ENCODE measurements at regions not wholly inside any gene's neighbourhood (a gene's known extent, or its start where the extent isn't known, plus 50 kb on each side); places are given as distances from the start of the nearest gene placed in this dataset.

DNA sequence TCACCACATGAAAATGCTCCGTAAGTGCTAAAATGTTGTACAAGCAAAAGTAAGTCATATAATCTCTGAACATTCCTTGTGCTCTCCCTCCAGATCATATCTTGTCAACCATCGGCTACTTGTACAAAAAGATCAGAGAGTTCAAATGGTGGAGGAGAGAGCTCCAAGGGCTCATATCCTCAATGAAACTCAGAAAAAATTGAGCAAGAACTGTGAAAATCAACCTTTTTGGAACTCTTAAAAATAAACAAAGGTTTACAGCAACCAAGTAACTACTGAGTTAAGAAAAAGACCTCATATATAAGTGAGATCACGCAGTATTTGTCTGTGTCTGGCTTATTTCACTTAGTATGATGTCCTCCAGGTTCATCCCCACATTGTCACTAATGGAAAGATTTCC is 63.2 kb downstream of the TEX13C start:
- Histone ChIP-seq H3K4me1 (ENCODE audit: control insufficient read depth, extremely low read depth, insufficient read depth, low read length) (no peaks in the 10 kb centered on the region), H3K4me3 (replicated peaks in 1 of 4; ENCODE audit: control extremely low read depth in 1 of 4, insufficient read depth in 1 of 4, low read depth in 3 of 4, low read length in 4 of 4) (no peak overlapping the region), H3K27me3 (ENCODE audit: control insufficient read depth, insufficient read depth, low read length) (no peaks in the 10 kb centered on the region), H3K9me3 (ENCODE audit: control insufficient read depth, insufficient read depth, low read depth, low read length) (no peaks in the 10 kb centered on the region), H3K9ac (ENCODE audit: insufficient read depth, low read length) (no peak overlapping the region), H2AFZ (ENCODE audit: low read length) (no peak overlapping the region), H3K27ac (ENCODE audit: insufficient read depth, low read length) (no peak overlapping the region), H3K4me2 (ENCODE audit: extremely low read depth, insufficient read depth, low read length) (no peak overlapping the region), H4K20me1 (ENCODE audit: control insufficient read depth, extremely low read depth, insufficient read depth, low read length) (no peaks in the 10 kb centered on the region), H3K36me3 (ENCODE audit: control insufficient read depth, insufficient read depth, low read length) (no peaks in the 10 kb centered on the region), H3K79me2 (ENCODE audit: control insufficient read depth, insufficient read depth, low read length) (no peaks in the 10 kb centered on the region)
- TF ChIP-seq, protein P1, sequence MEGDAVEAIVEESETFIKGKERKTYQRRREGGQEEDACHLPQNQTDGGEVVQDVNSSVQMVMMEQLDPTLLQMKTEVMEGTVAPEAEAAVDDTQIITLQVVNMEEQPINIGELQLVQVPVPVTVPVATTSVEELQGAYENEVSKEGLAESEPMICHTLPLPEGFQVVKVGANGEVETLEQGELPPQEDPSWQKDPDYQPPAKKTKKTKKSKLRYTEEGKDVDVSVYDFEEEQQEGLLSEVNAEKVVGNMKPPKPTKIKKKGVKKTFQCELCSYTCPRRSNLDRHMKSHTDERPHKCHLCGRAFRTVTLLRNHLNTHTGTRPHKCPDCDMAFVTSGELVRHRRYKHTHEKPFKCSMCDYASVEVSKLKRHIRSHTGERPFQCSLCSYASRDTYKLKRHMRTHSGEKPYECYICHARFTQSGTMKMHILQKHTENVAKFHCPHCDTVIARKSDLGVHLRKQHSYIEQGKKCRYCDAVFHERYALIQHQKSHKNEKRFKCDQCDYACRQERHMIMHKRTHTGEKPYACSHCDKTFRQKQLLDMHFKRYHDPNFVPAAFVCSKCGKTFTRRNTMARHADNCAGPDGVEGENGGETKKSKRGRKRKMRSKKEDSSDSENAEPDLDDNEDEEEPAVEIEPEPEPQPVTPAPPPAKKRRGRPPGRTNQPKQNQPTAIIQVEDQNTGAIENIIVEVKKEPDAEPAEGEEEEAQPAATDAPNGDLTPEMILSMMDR (conservative IDR thresholded peaks at IDR 0.05 in 1 of 2, IDR thresholded peaks at IDR 0.05 in 1 of 2; ENCODE audit: low read depth in 1 of 2, low read length in 2 of 2): no peak
- no peak for TF ChIP-seq EZH2 (IDR thresholded peaks at IDR 0.05; ENCODE audit: low read length, missing control alignments)
- no peak for DNase-seq (ENCODE audit: low read depth in 2 of 2)

DNA sequence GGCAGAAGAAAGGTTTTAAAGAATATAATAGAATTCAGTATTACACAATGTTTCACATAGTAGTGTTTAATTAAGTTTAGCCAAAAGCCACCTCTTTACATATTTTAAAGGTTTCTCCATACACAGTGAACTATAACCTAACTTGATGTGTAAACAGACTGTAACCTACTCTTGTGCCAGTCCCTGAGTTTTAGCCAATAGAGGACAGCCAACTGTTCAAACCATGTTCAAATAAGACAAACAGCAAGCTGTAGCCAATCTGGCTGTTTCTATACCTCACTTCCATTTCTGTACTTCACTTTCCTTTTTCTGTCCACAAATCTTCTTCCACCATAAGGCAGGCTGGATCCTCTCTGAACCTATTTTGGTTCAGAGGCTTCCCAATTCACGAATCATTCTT is 65.2 kb downstream of the TEX13C start:
- Histone ChIP-seq H2AFZ (ENCODE audit: low read length) (no peak overlapping the region), H3K4me2 (ENCODE audit: extremely low read depth, insufficient read depth, low read length) (no peak overlapping the region), H3K36me3 (ENCODE audit: control insufficient read depth, insufficient read depth, low read length) (no peaks in the 10 kb centered on the region), H3K4me3 (replicated peaks in 1 of 4; ENCODE audit: control extremely low read depth in 1 of 4, insufficient read depth in 1 of 4, low read depth in 3 of 4, low read length in 4 of 4) (no peak overlapping the region), H3K4me1 (ENCODE audit: control insufficient read depth, extremely low read depth, insufficient read depth, low read length) (no peaks in the 10 kb centered on the region), H3K9ac (ENCODE audit: insufficient read depth, low read length) (no peak overlapping the region), H4K20me1 (ENCODE audit: control insufficient read depth, extremely low read depth, insufficient read depth, low read length) (no peaks in the 10 kb centered on the region), H3K27ac (ENCODE audit: insufficient read depth, low read length) (no peak overlapping the region), H3K79me2 (ENCODE audit: control insufficient read depth, insufficient read depth, low read length) (no peaks in the 10 kb centered on the region), H3K27me3 (ENCODE audit: control insufficient read depth, insufficient read depth, low read length) (no peaks in the 10 kb centered on the region), H3K9me3 (ENCODE audit: control insufficient read depth, insufficient read depth, low read depth, low read length) (no peaks in the 10 kb centered on the region)
- no peak for DNase-seq (ENCODE audit: low read depth in 2 of 2)
- no peak for TF ChIP-seq EZH2 (IDR thresholded peaks at IDR 0.05; ENCODE audit: low read length, missing control alignments)
- TF ChIP-seq, protein P1 (conservative IDR thresholded peaks at IDR 0.05 in 1 of 2, IDR thresholded peaks at IDR 0.05 in 1 of 2; ENCODE audit: low read depth in 1 of 2, low read length in 2 of 2): no peak

DNA sequence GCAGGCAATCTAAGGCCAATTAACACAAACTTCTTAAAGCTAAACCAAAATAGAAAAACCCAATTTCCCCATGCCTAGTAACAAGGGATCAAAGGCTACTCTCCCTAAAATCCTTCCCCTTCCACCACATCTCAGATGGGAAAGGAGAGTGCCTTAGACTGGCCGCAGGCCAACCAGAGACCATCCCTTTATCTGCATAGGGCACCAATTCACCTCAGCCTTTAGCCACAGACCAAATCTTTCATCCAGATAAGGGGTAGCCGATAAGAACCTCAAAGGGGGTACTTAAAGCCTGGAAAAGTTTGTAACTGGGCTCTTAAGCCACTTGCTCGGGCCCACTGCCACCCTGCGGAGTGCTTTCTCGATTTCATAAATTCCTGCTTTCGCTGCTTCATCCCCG is 68.3 kb downstream of the TEX13C start:
- Histone ChIP-seq H3K9me3 (ENCODE audit: control insufficient read depth, insufficient read depth, low read depth, low read length) (no peaks in the 10 kb centered on the region), H3K9ac (ENCODE audit: insufficient read depth, low read length) (no peak overlapping the region), H3K79me2 (ENCODE audit: control insufficient read depth, insufficient read depth, low read length) (no peaks in the 10 kb centered on the region), H3K4me2 (ENCODE audit: extremely low read depth, insufficient read depth, low read length) (no peak overlapping the region), H3K27me3 (ENCODE audit: control insufficient read depth, insufficient read depth, low read length) (no peaks in the 10 kb centered on the region), H3K27ac (ENCODE audit: insufficient read depth, low read length) (no peak overlapping the region), H3K36me3 (ENCODE audit: control insufficient read depth, insufficient read depth, low read length) (no peaks in the 10 kb centered on the region), H4K20me1 (ENCODE audit: control insufficient read depth, extremely low read depth, insufficient read depth, low read length) (no peaks in the 10 kb centered on the region), H2AFZ (ENCODE audit: low read length) (no peak overlapping the region), H3K4me3 (replicated peaks in 1 of 4; ENCODE audit: control extremely low read depth in 1 of 4, insufficient read depth in 1 of 4, low read depth in 3 of 4, low read length in 4 of 4) (no peak overlapping the region), H3K4me1 (ENCODE audit: control insufficient read depth, extremely low read depth, insufficient read depth, low read length) (no peaks in the 10 kb centered on the region)
- no peak for TF ChIP-seq EZH2 (IDR thresholded peaks at IDR 0.05; ENCODE audit: low read length, missing control alignments)
- TF ChIP-seq, protein P1 (conservative IDR thresholded peaks at IDR 0.05 in 1 of 2, IDR thresholded peaks at IDR 0.05 in 1 of 2; ENCODE audit: low read depth in 1 of 2, low read length in 2 of 2): no peak
- DNase-seq (ENCODE audit: low read depth in 2 of 2): no peak

Data from fibroblast of lung (primary cell).